ENCODE measurements at regions not wholly inside any gene's neighbourhood (a gene's known extent, or its start where the extent isn't known, plus 50 kb on each side); places are given as distances from the start of the nearest gene placed in this dataset.

- no peak for TF ChIP-seq E4F1 (IDR thresholded peaks at IDR 0.05; ENCODE audit: borderline replicate concordance, partially characterized antibody)
- no peak for TF ChIP-seq ZBTB33 (IDR thresholded peaks at IDR 0.05)
- TF ChIP-seq MTA3 (IDR thresholded peaks at IDR 0.05; ENCODE audit: borderline replicate concordance, low read length), result no peak
- TF ChIP-seq MXI1 (IDR thresholded peaks at IDR 0.05; ENCODE audit: low read depth, low read length), result no peak
- TF ChIP-seq KAT2A (conservative IDR thresholded peaks at IDR 0.05; ENCODE audit: control insufficient read depth, low read depth, low read length), result no peak
- TF ChIP-seq NKRF (conservative IDR thresholded peaks at IDR 0.05), result no peak
- no peak for TF ChIP-seq GABPA (IDR thresholded peaks at IDR 0.05; ENCODE audit: low read depth)
- TF ChIP-seq, protein P1, sequence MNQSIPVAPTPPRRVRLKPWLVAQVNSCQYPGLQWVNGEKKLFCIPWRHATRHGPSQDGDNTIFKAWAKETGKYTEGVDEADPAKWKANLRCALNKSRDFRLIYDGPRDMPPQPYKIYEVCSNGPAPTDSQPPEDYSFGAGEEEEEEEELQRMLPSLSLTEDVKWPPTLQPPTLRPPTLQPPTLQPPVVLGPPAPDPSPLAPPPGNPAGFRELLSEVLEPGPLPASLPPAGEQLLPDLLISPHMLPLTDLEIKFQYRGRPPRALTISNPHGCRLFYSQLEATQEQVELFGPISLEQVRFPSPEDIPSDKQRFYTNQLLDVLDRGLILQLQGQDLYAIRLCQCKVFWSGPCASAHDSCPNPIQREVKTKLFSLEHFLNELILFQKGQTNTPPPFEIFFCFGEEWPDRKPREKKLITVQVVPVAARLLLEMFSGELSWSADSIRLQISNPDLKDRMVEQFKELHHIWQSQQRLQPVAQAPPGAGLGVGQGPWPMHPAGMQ (IDR thresholded peaks at IDR 0.05; ENCODE audit: borderline replicate concordance), result no peak
Observed at GRCh38 chr13:72435251-72435650, 292.2 kb downstream of the MZT1 start (continued).
